Lung (tissue), 11 donors: ENCODE measurements at regions not wholly inside any gene's neighbourhood (a gene's known extent, or its start where the extent isn't known, plus 50 kb on each side); places are given as distances from the start of the nearest gene placed in this dataset.
A peak's percentile ranks its signal among the peaks of the same experiment; 100 is the strongest.

ENCODE experiments used
- ATAC-seq: fragments of 200-7000 bp; cut with Tn5 transposase; one replicate; pipeline ENCODE4 v1.9.1; 2020; ENCODE audit warnings: moderate number of reproducible peaks; ENCODE audit not compliant: insufficient read depth, low FRiP score
- DNase-seq, 3 donors: peaks; one replicate each; pipeline ENCODE4 v3.0.0-alpha.2; 2013 to 2017
- H3K27ac ChIP-seq, 2 donors: one replicate each; pipeline ENCODE4 v1.5.1; 2013; ENCODE audit warnings: mild to moderate bottlenecking in 2 of 2, moderate library complexity in 2 of 2, control low read depth in 1 of 2, inconsistent platforms in 1 of 2, low read depth in 1 of 2, low read length in 1 of 2
- H3K27me3 ChIP-seq, 3 donors: one replicate each; pipeline ENCODE4 v1.5.1; 2013; ENCODE audit warnings: low read length in 2 of 3; ENCODE audit not compliant: control insufficient read depth in 3 of 3, insufficient read depth in 3 of 3
- H3K36me3 ChIP-seq, 4 donors: one replicate each; pipeline ENCODE4 v1.5.1; 2013; ENCODE audit warnings: low read length in 4 of 4, mild to moderate bottlenecking in 1 of 4, moderate library complexity in 1 of 4; ENCODE audit not compliant: control insufficient read depth in 4 of 4, insufficient read depth in 4 of 4
- H3K4me1 ChIP-seq, 5 donors: one replicate each; pipeline ENCODE4 v1.5.1; 2013; ENCODE audit warnings: low read length in 5 of 5, mild to moderate bottlenecking in 2 of 5, moderate library complexity in 1 of 5; ENCODE audit not compliant: control insufficient read depth in 5 of 5, insufficient read depth in 5 of 5
- H3K4me3 ChIP-seq: one replicate; pipeline ENCODE4 v1.5.1; 2013; ENCODE audit warnings: mild to moderate bottlenecking, control low read depth, moderate library complexity
- H3K9ac ChIP-seq, 2 donors: one replicate each; pipeline ENCODE4 v1.5.1; 2013; ENCODE audit warnings: low read length in 2 of 2, control low read depth in 1 of 2; ENCODE audit not compliant: insufficient read depth in 1 of 2
- H3K9me3 ChIP-seq, 4 donors: one replicate each; pipeline ENCODE4 v1.5.1; 2013; ENCODE audit warnings: low read length in 3 of 4, mild to moderate bottlenecking in 1 of 4, moderate library complexity in 1 of 4; ENCODE audit not compliant: control insufficient read depth in 4 of 4, insufficient read depth in 3 of 4
- CTCF ChIP-seq: IDR thresholded peaks from 2 replicates; pipeline ENCODE4 v1.5.1; 2012; ENCODE audit warnings: mild to moderate bottlenecking; ENCODE audit errors: control extremely low read depth, extremely low read depth
- WGBS, 2 donors: extraction: QIAGEN DNeasy Blood & Tissue Kit; methylation state at CpG; one replicate each; pipeline ENCODE4 v1.1.7; 2013; 5-methylcytosine and 5-hydroxymethylcytosine counted together
- donor health status: control.
- donor health status: control.
- donor health status: Bipolar disorder and iron deficiency.
- donor health status: healthy.
- donor health status: DM: yes; HTN: yes; CAD: no.

GRCh38 chr2:54387059-54387991 is 68.8 kb upstream of the SPTBN1 start:
- DNase-seq, result peak; percentile 65 to 88 (median 81)
- 58 to 75% methylated on average over 7 of the region's 7 CpGs for WGBS, 2 donors

GRCh38 chr2:54388076-54388475 is 68.1 kb upstream of the SPTBN1 start:
- Histone ChIP-seq H3K27me3 (no peaks in the 10 kb centered on the region), H3K27ac (peak overlapping the region; percentile 29 to 55), H3K9me3 (no peaks in the 10 kb centered on the region), H3K4me1 (peaks cover 8 to 22% (median 11%) of the 10 kb centered on the region in 5 donors), H3K36me3 (no peaks in the 10 kb centered on the region), H3K9ac (no peak overlapping the region), H3K4me3 (no peak overlapping the region)
- ATAC-seq (no peak), DNase-seq (no peak)
- TF ChIP-seq CTCF, result no peak
- WGBS, 2 donors, result 84 to 87% methylated on average over 5 of the region's 5 CpGs

More at GRCh38 chr2:54387059-54387991, 68.8 kb upstream of the SPTBN1 start:
- no peak overlapping the region for H3K4me3 ChIP-seq
- no peak for TF ChIP-seq CTCF
- H3K9me3 ChIP-seq, result no peaks in the 10 kb centered on the region
- H3K27ac ChIP-seq, result peak overlapping the region; percentile 29 to 85
- H3K36me3 ChIP-seq, result no peaks in the 10 kb centered on the region
- no peak overlapping the region for H3K9ac ChIP-seq
- no peaks in the 10 kb centered on the region for H3K27me3 ChIP-seq
- peaks cover 8 to 22% (median 11%) of the 10 kb centered on the region in 5 donors for H3K4me1 ChIP-seq
- no peak for ATAC-seq

- DNase-seq (no peak), ATAC-seq (no peak)
- H3K4me3 ChIP-seq, result no peak overlapping the region
- no peaks in the 10 kb centered on the region for H3K36me3 ChIP-seq
- TF ChIP-seq CTCF, result no peak
- H3K27me3 ChIP-seq, result no peaks in the 10 kb centered on the region
- H3K4me1 ChIP-seq, result peaks cover 0 to 6% (median 4%) of the 10 kb centered on the region in 5 donors
- 98 to 99% methylated on average over 2 of the region's 2 CpGs for WGBS, 2 donors
- H3K9ac ChIP-seq, result no peak overlapping the region
- no peak overlapping the region for H3K27ac ChIP-seq
- H3K9me3 ChIP-seq, result no peaks in the 10 kb centered on the region
Observed at GRCh38 chr2:54392555-54393324, 63.4 kb upstream of the SPTBN1 start.
